HEK293 (cell line): ENCODE measurements at regions not wholly inside any gene's neighbourhood (a gene's known extent, or its start where the extent isn't known, plus 50 kb on each side); places are given as distances from the start of the nearest gene placed in this dataset.
"Not testable (repeated sequence)": the region's sequence is repeated elsewhere in the genome, so short reads cannot be mapped to it uniquely, and the experiment has no call there.

Experiments
- CTCF ChIA-PET: fragments of 350-600 bp; formaldehyde crosslinking; extraction: SDS; loops from one replicate; lab custom pipeline; 2021; ENCODE audit warnings: antibody characterized with exemption; lab: Yijun Ruan, JAX
- POLR2A ChIA-PET: fragments of 300-600 bp; formaldehyde crosslinking; extraction: SDS; loops from one replicate; lab custom pipeline; 2020; ENCODE audit warnings: antibody characterized with exemption, inconsistent platforms; lab: Yijun Ruan, JAX
- H3K27ac ChIP-seq: fragments of 200-500 bp; sonication (Bioruptor generic); 2 replicates; pipeline ENCODE4 v1.5.1; 2014; ENCODE audit warnings: low read depth, low read length, control low read depth, inconsistent platforms; ENCODE audit errors: extremely low read depth
- H3K36me3 ChIP-seq, 2 experiments: fragments of 200-500 bp in 1 of 2; sonication (Bioruptor generic) in 1 of 2; 1 replicate in 1 of 2; 2 replicates in 1 of 2; pipeline ENCODE4 v1.5.1; 2014 to 2017; ENCODE audit warnings: inconsistent platforms in 2 of 2, low read length in 2 of 2; ENCODE audit not compliant: control insufficient read depth in 2 of 2, insufficient read depth in 1 of 2
- H3K4me1 ChIP-seq: fragments of 200-500 bp; sonication (Bioruptor generic); 2 replicates; pipeline ENCODE4 v1.5.1; 2014; ENCODE audit warnings: mild to moderate bottlenecking, low read length, inconsistent platforms; ENCODE audit not compliant: control insufficient read depth, insufficient read depth
- H3K4me3 ChIP-seq: 2 replicates; pipeline ENCODE4 v1.5.1; 2011; ENCODE audit warnings: low read depth, mild to moderate bottlenecking, control low read depth, low read length, moderate library complexity
- H3K9me3 ChIP-seq: fragments of 200-500 bp; sonication (Bioruptor generic); 2 replicates; pipeline ENCODE4 v1.5.1; 2014; ENCODE audit warnings: low read depth, low read length, inconsistent platforms; ENCODE audit not compliant: control insufficient read depth, insufficient read depth
- KLF17 ChIP-seq: fragments of 450-650 bp; formaldehyde crosslinking; IDR thresholded peaks from 2 replicates; pipeline ENCODE4 v1.5.1; 2016; ENCODE audit warnings: missing biosample characterization, missing genetic modification characterization
- MZF1 ChIP-seq: fragments of 450-650 bp; formaldehyde crosslinking; IDR thresholded peaks from 2 replicates; pipeline ENCODE4 v1.5.1; 2017; ENCODE audit warnings: missing biosample characterization, missing genetic modification characterization, borderline replicate concordance
- OVOL3 ChIP-seq: fragments of 450-650 bp; formaldehyde crosslinking; IDR thresholded peaks from 2 replicates; pipeline ENCODE4 v1.5.1; 2016; ENCODE audit warnings: missing biosample characterization, missing genetic modification characterization
- SCRT1 ChIP-seq: fragments of 450-650 bp; formaldehyde crosslinking; IDR thresholded peaks from 2 replicates; pipeline ENCODE4 v1.5.1; 2016; ENCODE audit warnings: missing biosample characterization, missing genetic modification characterization, borderline replicate concordance
- SETDB1 ChIP-seq: IDR thresholded peaks from one replicate; pipeline ENCODE4 v1.6.1; 2017; ENCODE audit warnings: mild to moderate bottlenecking, low read length, moderate library complexity, mixed read lengths; ENCODE audit not compliant: insufficient read length
- ZBTB17 ChIP-seq: fragments of 450-650 bp; formaldehyde crosslinking; IDR thresholded peaks from 2 replicates; pipeline ENCODE4 v1.5.1; 2016; ENCODE audit warnings: missing biosample characterization, missing genetic modification characterization
- ZBTB8A ChIP-seq: fragments of 450-650 bp; formaldehyde crosslinking; IDR thresholded peaks from 2 replicates; pipeline ENCODE4 v1.5.1; 2016; ENCODE audit warnings: missing biosample characterization, missing genetic modification characterization
- ZFP69B ChIP-seq: fragments of 450-650 bp; formaldehyde crosslinking; IDR thresholded peaks from 2 replicates; pipeline ENCODE4 v1.5.1; 2016; ENCODE audit warnings: missing biosample characterization, missing genetic modification characterization
- ZNF354C ChIP-seq: fragments of 450-650 bp; formaldehyde crosslinking; IDR thresholded peaks from 2 replicates; pipeline ENCODE4 v1.5.1; 2016; ENCODE audit warnings: missing biosample characterization, missing genetic modification characterization, low read depth, borderline replicate concordance
- ZNF510 ChIP-seq: fragments of 450-650 bp; formaldehyde crosslinking; IDR thresholded peaks from 2 replicates; pipeline ENCODE4 v1.5.1; 2018; ENCODE audit warnings: mild to moderate bottlenecking, missing genetic modification characterization, missing biosample characterization; ENCODE audit not compliant: insufficient replicate concordance
- ZNF670 ChIP-seq: fragments of 450-650 bp; formaldehyde crosslinking; IDR thresholded peaks from 2 replicates; pipeline ENCODE4 v1.5.1; 2016; ENCODE audit warnings: missing biosample characterization, missing genetic modification characterization, low read depth
- ZNF785 ChIP-seq: fragments of 450-650 bp; formaldehyde crosslinking; IDR thresholded peaks from 2 replicates; pipeline ENCODE4 v1.5.1; 2016; ENCODE audit warnings: missing biosample characterization, missing genetic modification characterization
- TF ChIP-seq, protein P1 (sequence below): fragments of 450-650 bp; IDR thresholded peaks from 2 replicates; pipeline ENCODE4 v1.5.1; 2018; ENCODE audit warnings: missing biosample characterization, mild to moderate bottlenecking, missing genetic modification characterization
- TF ChIP-seq, protein P2 (sequence below): fragments of 450-650 bp; formaldehyde crosslinking; conservative IDR thresholded peaks from 2 replicates; pipeline ENCODE4 v1.5.1; 2016; ENCODE audit warnings: low read depth, missing biosample characterization, missing genetic modification characterization
- TF ChIP-seq, protein P3 (sequence below): fragments of 450-650 bp; formaldehyde crosslinking; IDR thresholded peaks from 2 replicates; pipeline ENCODE4 v1.5.1; 2016; ENCODE audit warnings: missing biosample characterization, missing genetic modification characterization
- TF ChIP-seq, protein P4 (sequence below): fragments of 450-650 bp; formaldehyde crosslinking; IDR thresholded peaks from 2 replicates; pipeline ENCODE4 v1.5.1; 2016; ENCODE audit warnings: missing biosample characterization, missing genetic modification characterization

- Histone ChIP-seq H3K27ac (no peak overlapping the region), H3K9me3 (no peaks in the 10 kb centered on the region; the same call in 1 of the 2 replicates), H3K4me3 (no peak overlapping the region), H3K4me1 (no peaks in the 10 kb centered on the region), H3K36me3 (no peaks in the 10 kb centered on the region)
- TF ChIP-seq, protein P1, sequence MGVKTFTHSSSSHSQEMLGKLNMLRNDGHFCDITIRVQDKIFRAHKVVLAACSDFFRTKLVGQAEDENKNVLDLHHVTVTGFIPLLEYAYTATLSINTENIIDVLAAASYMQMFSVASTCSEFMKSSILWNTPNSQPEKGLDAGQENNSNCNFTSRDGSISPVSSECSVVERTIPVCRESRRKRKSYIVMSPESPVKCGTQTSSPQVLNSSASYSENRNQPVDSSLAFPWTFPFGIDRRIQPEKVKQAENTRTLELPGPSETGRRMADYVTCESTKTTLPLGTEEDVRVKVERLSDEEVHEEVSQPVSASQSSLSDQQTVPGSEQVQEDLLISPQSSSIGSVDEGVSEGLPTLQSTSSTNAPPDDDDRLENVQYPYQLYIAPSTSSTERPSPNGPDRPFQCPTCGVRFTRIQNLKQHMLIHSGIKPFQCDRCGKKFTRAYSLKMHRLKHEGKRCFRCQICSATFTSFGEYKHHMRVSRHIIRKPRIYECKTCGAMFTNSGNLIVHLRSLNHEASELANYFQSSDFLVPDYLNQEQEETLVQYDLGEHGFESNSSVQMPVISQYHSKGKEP (tag by site-specific recombination): no peak
- no peak for TF ChIP-seq SCRT1 (tag by site-specific recombination)
- ChIA-PET CTCF (interaction anchor here (0.7 kb wide), 4 partner anchors 47 to 165 kb away, joined by 3 read pairs; no protein-coding TSS in a partner anchor), POLR2A (no interaction called here)
These were observed 64.3 kb upstream of the GABRE start for GRCh38 chrX:152038804-152039203.

DNA sequence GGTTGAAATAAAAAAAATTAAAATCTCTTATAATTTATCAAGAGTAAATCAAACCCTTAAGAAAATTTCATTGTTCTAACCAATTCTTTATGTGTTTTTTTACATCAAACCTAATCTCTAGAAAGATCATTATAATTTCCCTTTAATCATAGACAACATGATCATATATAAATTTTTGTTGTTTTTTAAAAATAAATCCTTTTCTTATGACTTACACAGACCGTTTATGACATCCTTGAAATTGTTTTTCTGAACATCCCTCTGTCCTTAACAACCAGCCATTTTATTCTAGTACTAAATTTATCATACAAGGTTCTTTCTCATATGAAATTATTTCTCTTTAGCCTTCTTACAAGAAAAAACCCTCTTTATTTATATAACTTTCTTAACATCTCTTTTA, 62.7 kb upstream of the GABRE start:
- CTCF ChIA-PET: no interaction called here
- TF ChIP-seq KLF17 (tag by site-specific recombination) (no peak), SETDB1 (peak; percentile 94)
- TF ChIP-seq, all 188 proteins: peak for 1
- no peaks in the 10 kb centered on the region for H3K4me1 ChIP-seq
- H3K27ac ChIP-seq: no peak overlapping the region
- no peak overlapping the region for H3K4me3 ChIP-seq
- no peaks in the 10 kb centered on the region for H3K36me3 ChIP-seq
- POLR2A ChIA-PET: no interaction called here
- no peaks in the 10 kb centered on the region; the same call in 1 of the 2 replicates for H3K9me3 ChIP-seq

GRCh38 chrX:152031346-152031745, 56.9 kb upstream of the GABRE start:
- CTCF ChIA-PET, H3K27ac ChIP-seq, H3K4me3 ChIP-seq, H3K9me3 ChIP-seq, H3K36me3 ChIP-seq, H3K4me1 ChIP-seq, POLR2A ChIA-PET: not testable (repeated sequence)

- TF ChIP-seq OVOL3 (tag by site-specific recombination) (no peak), ZFP69B (no peak), ZNF510 (tag by site-specific recombination) (no peak), ZBTB8A (no peak), ZNF785 (tag by site-specific recombination) (no peak), ZNF670 (no peak), ZBTB17 (tag by site-specific recombination) (no peak), ZNF354C (tag by site-specific recombination) (no peak), MZF1 (no peak)
- TF ChIP-seq, protein P2, sequence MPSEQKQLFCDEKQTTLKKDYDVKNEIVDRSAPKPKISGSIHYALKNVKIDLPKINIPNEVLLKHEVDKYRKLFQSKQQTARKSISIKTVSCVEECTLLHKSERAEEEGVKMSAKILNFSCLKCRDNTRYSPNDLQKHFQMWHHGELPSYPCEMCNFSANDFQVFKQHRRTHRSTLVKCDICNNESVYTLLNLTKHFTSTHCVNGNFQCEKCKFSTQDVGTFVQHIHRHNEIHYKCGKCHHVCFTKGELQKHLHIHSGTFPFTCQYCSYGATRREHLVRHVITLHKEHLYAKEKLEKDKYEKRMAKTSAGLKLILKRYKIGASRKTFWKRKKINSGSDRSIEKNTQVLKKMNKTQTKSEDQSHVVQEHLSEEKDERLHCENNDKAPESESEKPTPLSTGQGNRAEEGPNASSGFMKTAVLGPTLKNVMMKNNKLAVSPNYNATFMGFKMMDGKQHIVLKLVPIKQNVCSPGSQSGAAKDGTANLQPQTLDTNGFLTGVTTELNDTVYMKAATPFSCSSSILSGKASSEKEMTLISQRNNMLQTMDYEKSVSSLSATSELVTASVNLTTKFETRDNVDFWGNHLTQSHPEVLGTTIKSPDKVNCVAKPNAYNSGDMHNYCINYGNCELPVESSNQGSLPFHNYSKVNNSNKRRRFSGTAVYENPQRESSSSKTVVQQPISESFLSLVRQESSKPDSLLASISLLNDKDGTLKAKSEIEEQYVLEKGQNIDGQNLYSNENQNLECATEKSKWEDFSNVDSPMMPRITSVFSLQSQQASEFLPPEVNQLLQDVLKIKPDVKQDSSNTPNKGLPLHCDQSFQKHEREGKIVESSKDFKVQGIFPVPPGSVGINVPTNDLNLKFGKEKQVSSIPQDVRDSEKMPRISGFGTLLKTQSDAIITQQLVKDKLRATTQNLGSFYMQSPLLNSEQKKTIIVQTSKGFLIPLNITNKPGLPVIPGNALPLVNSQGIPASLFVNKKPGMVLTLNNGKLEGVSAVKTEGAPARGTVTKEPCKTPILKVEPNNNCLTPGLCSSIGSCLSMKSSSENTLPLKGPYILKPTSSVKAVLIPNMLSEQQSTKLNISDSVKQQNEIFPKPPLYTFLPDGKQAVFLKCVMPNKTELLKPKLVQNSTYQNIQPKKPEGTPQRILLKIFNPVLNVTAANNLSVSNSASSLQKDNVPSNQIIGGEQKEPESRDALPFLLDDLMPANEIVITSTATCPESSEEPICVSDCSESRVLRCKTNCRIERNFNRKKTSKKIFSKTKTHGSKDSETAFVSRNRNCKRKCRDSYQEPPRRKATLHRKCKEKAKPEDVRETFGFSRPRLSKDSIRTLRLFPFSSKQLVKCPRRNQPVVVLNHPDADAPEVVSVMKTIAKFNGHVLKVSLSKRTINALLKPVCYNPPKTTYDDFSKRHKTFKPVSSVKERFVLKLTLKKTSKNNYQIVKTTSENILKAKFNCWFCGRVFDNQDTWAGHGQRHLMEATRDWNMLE (tag by site-specific recombination): no peak
- TF ChIP-seq, protein P3, sequence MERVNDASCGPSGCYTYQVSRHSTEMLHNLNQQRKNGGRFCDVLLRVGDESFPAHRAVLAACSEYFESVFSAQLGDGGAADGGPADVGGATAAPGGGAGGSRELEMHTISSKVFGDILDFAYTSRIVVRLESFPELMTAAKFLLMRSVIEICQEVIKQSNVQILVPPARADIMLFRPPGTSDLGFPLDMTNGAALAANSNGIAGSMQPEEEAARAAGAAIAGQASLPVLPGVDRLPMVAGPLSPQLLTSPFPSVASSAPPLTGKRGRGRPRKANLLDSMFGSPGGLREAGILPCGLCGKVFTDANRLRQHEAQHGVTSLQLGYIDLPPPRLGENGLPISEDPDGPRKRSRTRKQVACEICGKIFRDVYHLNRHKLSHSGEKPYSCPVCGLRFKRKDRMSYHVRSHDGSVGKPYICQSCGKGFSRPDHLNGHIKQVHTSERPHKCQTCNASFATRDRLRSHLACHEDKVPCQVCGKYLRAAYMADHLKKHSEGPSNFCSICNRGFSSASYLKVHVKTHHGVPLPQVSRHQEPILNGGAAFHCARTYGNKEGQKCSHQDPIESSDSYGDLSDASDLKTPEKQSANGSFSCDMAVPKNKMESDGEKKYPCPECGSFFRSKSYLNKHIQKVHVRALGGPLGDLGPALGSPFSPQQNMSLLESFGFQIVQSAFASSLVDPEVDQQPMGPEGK (tag by site-specific recombination): no peak
- TF ChIP-seq, protein P4, sequence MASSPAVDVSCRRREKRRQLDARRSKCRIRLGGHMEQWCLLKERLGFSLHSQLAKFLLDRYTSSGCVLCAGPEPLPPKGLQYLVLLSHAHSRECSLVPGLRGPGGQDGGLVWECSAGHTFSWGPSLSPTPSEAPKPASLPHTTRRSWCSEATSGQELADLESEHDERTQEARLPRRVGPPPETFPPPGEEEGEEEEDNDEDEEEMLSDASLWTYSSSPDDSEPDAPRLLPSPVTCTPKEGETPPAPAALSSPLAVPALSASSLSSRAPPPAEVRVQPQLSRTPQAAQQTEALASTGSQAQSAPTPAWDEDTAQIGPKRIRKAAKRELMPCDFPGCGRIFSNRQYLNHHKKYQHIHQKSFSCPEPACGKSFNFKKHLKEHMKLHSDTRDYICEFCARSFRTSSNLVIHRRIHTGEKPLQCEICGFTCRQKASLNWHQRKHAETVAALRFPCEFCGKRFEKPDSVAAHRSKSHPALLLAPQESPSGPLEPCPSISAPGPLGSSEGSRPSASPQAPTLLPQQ (tag by site-specific recombination): no peak
- Histone ChIP-seq H3K9me3 (no peaks in the 10 kb centered on the region; the same call in 1 of the 2 replicates), H3K36me3 (no peaks in the 10 kb centered on the region), H3K27ac (no peak overlapping the region), H3K4me3 (no peak overlapping the region), H3K4me1 (no peaks in the 10 kb centered on the region)
- ChIA-PET POLR2A (no interaction called here), CTCF (no interaction called here)
These were observed 54.1 kb upstream of the GABRE start for GRCh38 chrX:152028579-152028978.
